SK-N-SH (cell line): ENCODE measurements at regions not wholly inside any gene's neighbourhood (a gene's known extent, or its start where the extent isn't known, plus 50 kb on each side); places are given as distances from the start of the nearest gene placed in this dataset.
"Not testable (repeated sequence)": the region's sequence is repeated elsewhere in the genome, so short reads cannot be mapped to it uniquely, and the experiment has no call there.

Experiments
- CTCF ChIA-PET: fragments of 300-600, 350-600 bp; formaldehyde crosslinking; extraction: SDS; loops from one replicate; lab custom pipeline; 2021; lab: Yijun Ruan, JAX
- POLR2A ChIA-PET: fragments of 350-600 bp; sonication (Branson Sonifier 250); formaldehyde crosslinking; extraction: SDS; loops from one replicate; lab custom pipeline; 2020; ENCODE audit warnings: antibody characterized with exemption, inconsistent platforms; lab: Yijun Ruan, JAX
- DNase-seq: peaks from one replicate; pipeline ENCODE4 v3.0.0; 2012
- H2AFZ ChIP-seq: fragments of 200-600 bp; sonication (generic); 2 replicates; pipeline ENCODE4 v1.8.1; 2016; ENCODE audit warnings: antibody characterized with exemption, mild to moderate bottlenecking, low read depth
- H3F3A ChIP-seq: fragments of 200-600 bp; sonication (generic); replicated peaks from 2 replicates; pipeline ENCODE3; 2016; ENCODE audit warnings: antibody characterized with exemption, mild to moderate bottlenecking; ENCODE audit not compliant: insufficient read depth
- H3K27ac ChIP-seq, 2 experiments: fragments of 200-500 bp in 1 of 2; fragments of 200-600 bp in 1 of 2; sonication (Bioruptor generic) in 1 of 2; sonication (generic), shearing (Covaris generic) in 1 of 2; 2 replicates each; pipeline versions ENCODE4 v1.5.1 to v1.6.1; 2014 to 2016; ENCODE audit warnings: low read depth in 2 of 2, inconsistent platforms in 1 of 2, low read length in 1 of 2, mild to moderate bottlenecking in 1 of 2, mixed read lengths in 1 of 2
- H3K27me3 ChIP-seq: fragments of 200-600 bp; sonication (generic), shearing (Covaris generic); 2 replicates; pipeline ENCODE4 v1.6.1; 2016; ENCODE audit warnings: mixed run types; ENCODE audit not compliant: insufficient read depth
- H3K36me3 ChIP-seq, 2 experiments: fragments of 200-500 bp in 1 of 2; fragments of 200-600 bp in 1 of 2; sonication (Bioruptor generic) in 1 of 2; sonication (generic) in 1 of 2; replicated peaks in 1 of 2; 2 replicates each; pipeline versions ENCODE3 to v1.5.1; 2014 to 2016; ENCODE audit warnings: low read length in 1 of 2, mild to moderate bottlenecking in 1 of 2; ENCODE audit not compliant: insufficient read depth in 2 of 2, control insufficient read depth in 1 of 2
- H3K4me1 ChIP-seq, 2 experiments: fragments of 200-500 bp in 1 of 2; fragments of 200-600 bp in 1 of 2; sonication (Bioruptor generic) in 1 of 2; sonication (generic), shearing (Covaris generic) in 1 of 2; 2 replicates each; pipeline versions ENCODE4 v1.5.1 to v1.6.1; 2014 to 2016; ENCODE audit warnings: low read depth in 1 of 2, low read length in 1 of 2, mixed run types in 1 of 2; ENCODE audit not compliant: insufficient read depth in 2 of 2, control insufficient read depth in 1 of 2
- H3K4me2 ChIP-seq: fragments of 200-600 bp; sonication (generic), shearing (Covaris generic); 2 replicates; pipeline ENCODE4 v1.6.1; 2017; ENCODE audit warnings: mixed run types
- H3K4me3 ChIP-seq, 2 experiments: fragments of 200-500 bp in 1 of 2; fragments of 200-600 bp in 1 of 2; sonication (Bioruptor generic) in 1 of 2; sonication (generic), shearing (Covaris generic) in 1 of 2; 2 replicates each; pipeline versions ENCODE4 v1.5.1 to v1.8.1; 2014 to 2016; ENCODE audit warnings: low read depth in 2 of 2, inconsistent platforms in 1 of 2, low read length in 1 of 2, mild to moderate bottlenecking in 1 of 2, mixed read lengths in 1 of 2, moderate library complexity in 1 of 2
- H3K79me2 ChIP-seq: fragments of 200-600 bp; sonication (generic); 2 replicates; pipeline ENCODE4 v1.8.1; 2017; ENCODE audit warnings: mild to moderate bottlenecking; ENCODE audit not compliant: insufficient read depth
- H3K9ac ChIP-seq: fragments of 200-600 bp; sonication (generic); 2 replicates; pipeline ENCODE4 v1.6.1; 2017; ENCODE audit warnings: mixed run types
- H3K9me2 ChIP-seq: fragments of 200-600 bp; sonication (generic); 2 replicates; pipeline ENCODE4 v1.6.1; 2017; ENCODE audit warnings: mixed run types
- H3K9me3 ChIP-seq: fragments of 200-600 bp; sonication (generic); 2 replicates; pipeline ENCODE4 v1.6.1; 2017; ENCODE audit warnings: mixed run types, mild to moderate bottlenecking, moderate library complexity
- H4K20me1 ChIP-seq: fragments of 200-600 bp; sonication (generic); 2 replicates; pipeline ENCODE4 v1.6.1; 2017; ENCODE audit warnings: mild to moderate bottlenecking, mixed run types; ENCODE audit not compliant: insufficient read depth
- CHD2 ChIP-seq: fragments of 150-350 bp; IDR thresholded peaks from 2 replicates; pipeline ENCODE4 v1.6.1; 2018; ENCODE audit warnings: low read length; ENCODE audit not compliant: partially characterized antibody
- NRF1 ChIP-seq: IDR thresholded peaks from 2 replicates; pipeline ENCODE4 v1.6.1; 2012; ENCODE audit warnings: low read depth, mild to moderate bottlenecking, low read length
- RAD21 ChIP-seq: IDR thresholded peaks from 2 replicates; pipeline ENCODE4 v1.6.1; 2012; ENCODE audit warnings: mild to moderate bottlenecking, low read length
- SIN3A ChIP-seq: IDR thresholded peaks from 2 replicates; pipeline ENCODE4 v1.6.1; 2012; ENCODE audit warnings: low read depth, mild to moderate bottlenecking, low read length, moderate library complexity, borderline replicate concordance
- SMC3 ChIP-seq: IDR thresholded peaks from 2 replicates; pipeline ENCODE4 v1.6.1; 2012; ENCODE audit warnings: low read depth, low read length, improper control_type of control experiment
- YY1 ChIP-seq: IDR thresholded peaks from 2 replicates; pipeline ENCODE4 v1.4.0; 2012; ENCODE audit warnings: low read depth, mild to moderate bottlenecking
- WGBS: methylation state at CpG from one replicate; pipeline ENCODE4 v1.1.6; 2017; ENCODE audit warnings: low lambda C conversion rate; 5-methylcytosine and 5-hydroxymethylcytosine counted together
- TF ChIP-seq, protein P1 (sequence below): IDR thresholded peaks from 2 replicates; pipeline ENCODE4 v1.4.0; 2012; ENCODE audit warnings: low read depth
- TF ChIP-seq, protein P2 (sequence below): fragments of 200-600 bp; sonication (generic); IDR thresholded peaks from 2 replicates; pipeline ENCODE4 v1.6.1; 2017; ENCODE audit warnings: antibody characterized with exemption, mild to moderate bottlenecking, moderate library complexity

DNA sequence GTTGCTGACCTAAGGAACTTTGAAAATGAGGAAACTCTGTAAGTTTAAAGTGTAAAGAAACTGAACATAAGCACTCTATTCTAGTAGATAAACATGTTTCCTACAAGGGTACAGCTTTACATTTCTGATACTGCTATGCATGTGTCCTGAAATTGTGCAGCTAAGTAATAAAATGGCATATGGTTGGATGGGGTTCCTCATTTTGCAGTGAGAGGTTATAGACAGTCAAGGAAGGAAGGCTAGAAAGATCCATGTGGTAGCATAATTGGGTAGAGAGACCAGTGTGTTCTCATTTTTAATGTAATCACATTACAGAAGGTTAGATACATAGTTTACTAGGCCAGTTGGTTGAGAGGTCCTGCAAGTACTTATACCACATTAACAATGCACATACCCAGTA, 477.0 kb downstream of the TMEM121 start:
- no peak overlapping the region for H3K4me3 ChIP-seq
- no peaks in the 10 kb centered on the region for H3K9me2 ChIP-seq
- no peaks in the 10 kb centered on the region for H3K79me2 ChIP-seq
- DNase-seq, result no peak
- no peak overlapping the region for H3K9ac ChIP-seq
- H3K27ac ChIP-seq, result no peak overlapping the region
- no peak for TF ChIP-seq NRF1
- no peak for TF ChIP-seq RAD21
- no peak for TF ChIP-seq YY1
- no peak for TF ChIP-seq SIN3A
- no peak for TF ChIP-seq CHD2
- TF ChIP-seq, protein P1, sequence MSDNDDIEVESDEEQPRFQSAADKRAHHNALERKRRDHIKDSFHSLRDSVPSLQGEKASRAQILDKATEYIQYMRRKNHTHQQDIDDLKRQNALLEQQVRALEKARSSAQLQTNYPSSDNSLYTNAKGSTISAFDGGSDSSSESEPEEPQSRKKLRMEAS, result no peak
- TF ChIP-seq, all 33 proteins: peak for 0
- ChIA-PET CTCF (interaction anchor here (0.6 kb wide), 1 partner anchor 22 kb away, joined by 3 read pairs; no protein-coding TSS in a partner anchor), POLR2A (no interaction called here)
- Histone ChIP-seq H3K36me3 (no peaks in the 10 kb centered on the region), H4K20me1 (no peaks in the 10 kb centered on the region), H2AFZ (no peak overlapping the region), H3F3A (no peaks in the 10 kb centered on the region), H3K27me3 (no peaks in the 10 kb centered on the region; the same call in 1 of the 2 replicates), H3K9me3 (no peaks in the 10 kb centered on the region), H3K4me2 (no peak overlapping the region), H3K4me1 (no peaks in the 10 kb centered on the region)

DNA sequence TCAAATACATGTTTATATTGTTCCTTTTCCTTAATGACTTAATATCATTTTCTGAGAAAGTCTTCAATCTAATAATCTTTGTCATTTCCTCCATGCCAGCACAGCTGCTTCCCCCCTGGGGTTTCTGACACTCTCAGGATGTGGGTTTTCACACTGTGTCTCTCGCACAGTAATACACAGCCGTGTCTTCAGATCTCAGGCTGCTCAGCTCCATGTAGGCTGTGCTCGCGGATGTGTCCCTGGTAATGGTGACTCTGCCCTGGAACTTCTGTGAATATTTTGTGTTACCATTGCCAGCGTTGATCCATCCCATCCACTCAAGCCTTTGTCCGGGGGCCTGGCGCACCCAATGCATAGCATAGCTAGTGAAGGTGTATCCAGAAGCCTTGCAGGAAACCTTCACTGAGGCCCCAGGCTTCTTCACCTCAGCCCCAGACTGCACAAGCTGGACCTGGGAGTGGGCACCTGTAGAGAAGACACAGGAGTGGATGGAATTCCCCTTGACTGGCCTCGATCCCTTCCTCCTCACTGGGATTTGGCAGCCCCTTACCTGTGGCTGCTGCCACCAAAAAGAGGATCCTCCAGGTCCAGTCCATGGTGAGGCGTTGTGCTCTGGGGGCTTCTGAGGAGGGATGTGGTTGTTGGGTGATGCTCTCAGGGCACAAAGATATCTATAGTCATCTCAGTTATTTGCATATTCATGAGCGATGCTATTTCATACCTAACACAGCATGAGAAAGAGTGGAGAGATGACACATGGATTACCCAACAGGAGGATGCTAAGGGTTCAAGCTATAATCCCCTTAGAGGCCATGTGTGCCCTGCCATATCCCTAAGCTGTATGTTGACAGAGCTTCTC, 478.8 kb downstream of the TMEM121 start:
- H3K4me2 ChIP-seq, H3K27me3 ChIP-seq, H3K9ac ChIP-seq, H2AFZ ChIP-seq, H3F3A ChIP-seq, H4K20me1 ChIP-seq, H3K4me1 ChIP-seq, H3K79me2 ChIP-seq, DNase-seq, H3K9me3 ChIP-seq, H3K9me2 ChIP-seq, H3K27ac ChIP-seq, H3K36me3 ChIP-seq, H3K4me3 ChIP-seq, POLR2A ChIA-PET: not testable (repeated sequence)
- WGBS, result 4% methylated on average over 7 of the region's 10 CpGs
- CTCF ChIA-PET, result interaction anchor here (0.9 to 1.5 kb wide), 2 partner anchors 59 to 468 kb away, joined by 4 to 5 read pairs; no protein-coding TSS in a partner anchor

DNA sequence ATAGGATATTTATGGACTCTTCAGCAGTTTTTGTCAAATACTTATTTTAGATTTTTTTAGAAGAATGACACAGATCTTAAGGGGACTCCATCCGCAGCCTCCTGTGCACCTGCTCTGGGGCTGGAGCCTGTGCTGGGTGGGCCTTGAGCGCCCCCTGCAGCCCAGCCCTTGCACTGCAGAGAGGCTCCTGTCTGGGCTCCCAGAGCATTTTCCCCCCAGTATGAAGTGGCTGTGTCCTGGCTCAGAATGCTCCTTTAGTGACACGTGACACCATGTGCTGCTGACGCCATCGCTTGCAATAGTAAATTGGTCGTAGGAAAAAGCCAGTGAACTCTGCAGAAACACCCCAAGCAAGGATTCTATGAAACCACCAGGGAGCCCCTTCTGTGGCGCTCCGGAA, 479.7 kb downstream of the TMEM121 start:
- 0% methylated on average over 4 of the region's 8 CpGs for WGBS
- H3K4me3 ChIP-seq, H4K20me1 ChIP-seq, H3K27me3 ChIP-seq, POLR2A ChIA-PET, H2AFZ ChIP-seq, H3K9me2 ChIP-seq, H3K9ac ChIP-seq, H3F3A ChIP-seq, H3K36me3 ChIP-seq, H3K79me2 ChIP-seq, H3K27ac ChIP-seq, H3K9me3 ChIP-seq, H3K4me1 ChIP-seq, H3K4me2 ChIP-seq: not testable (repeated sequence)
- peak; percentile 46 for DNase-seq
- CTCF ChIA-PET, result interaction anchor here (0.9 to 1.5 kb wide), 2 partner anchors 60 to 469 kb away, joined by 4 to 5 read pairs; no protein-coding TSS in a partner anchor
- peak; percentile 55 for TF ChIP-seq RAD21
- TF ChIP-seq, protein P2, sequence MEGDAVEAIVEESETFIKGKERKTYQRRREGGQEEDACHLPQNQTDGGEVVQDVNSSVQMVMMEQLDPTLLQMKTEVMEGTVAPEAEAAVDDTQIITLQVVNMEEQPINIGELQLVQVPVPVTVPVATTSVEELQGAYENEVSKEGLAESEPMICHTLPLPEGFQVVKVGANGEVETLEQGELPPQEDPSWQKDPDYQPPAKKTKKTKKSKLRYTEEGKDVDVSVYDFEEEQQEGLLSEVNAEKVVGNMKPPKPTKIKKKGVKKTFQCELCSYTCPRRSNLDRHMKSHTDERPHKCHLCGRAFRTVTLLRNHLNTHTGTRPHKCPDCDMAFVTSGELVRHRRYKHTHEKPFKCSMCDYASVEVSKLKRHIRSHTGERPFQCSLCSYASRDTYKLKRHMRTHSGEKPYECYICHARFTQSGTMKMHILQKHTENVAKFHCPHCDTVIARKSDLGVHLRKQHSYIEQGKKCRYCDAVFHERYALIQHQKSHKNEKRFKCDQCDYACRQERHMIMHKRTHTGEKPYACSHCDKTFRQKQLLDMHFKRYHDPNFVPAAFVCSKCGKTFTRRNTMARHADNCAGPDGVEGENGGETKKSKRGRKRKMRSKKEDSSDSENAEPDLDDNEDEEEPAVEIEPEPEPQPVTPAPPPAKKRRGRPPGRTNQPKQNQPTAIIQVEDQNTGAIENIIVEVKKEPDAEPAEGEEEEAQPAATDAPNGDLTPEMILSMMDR, result peak; percentile 67
- TF ChIP-seq SMC3, result peak; percentile 24; the same call in 1 of the 2 replicates

DNA sequence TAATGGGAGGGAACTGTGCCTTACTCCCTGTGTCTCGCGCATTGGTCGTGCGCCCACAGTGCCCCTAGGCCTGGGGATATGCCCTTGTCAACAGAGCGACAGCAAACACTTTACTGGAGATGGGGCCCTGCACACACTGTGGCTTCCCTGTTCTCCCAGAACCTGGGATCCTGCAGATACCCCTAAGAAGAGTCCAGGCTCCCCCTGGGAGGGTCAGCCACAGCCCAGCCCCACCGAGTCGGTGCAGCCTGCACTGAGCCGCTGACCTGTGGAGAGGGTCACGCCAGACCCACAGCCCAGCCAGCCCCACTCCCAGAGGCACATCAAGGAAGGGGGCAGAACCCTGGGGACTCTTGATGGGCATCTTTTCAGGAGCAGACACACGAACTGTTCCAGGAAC, 480.3 kb downstream of the TMEM121 start:
- POLR2A ChIA-PET, H3K27ac ChIP-seq, H2AFZ ChIP-seq, H3F3A ChIP-seq, H3K4me2 ChIP-seq, H3K9ac ChIP-seq, H3K4me3 ChIP-seq, H3K9me2 ChIP-seq, H3K36me3 ChIP-seq, H3K79me2 ChIP-seq, DNase-seq, H4K20me1 ChIP-seq, H3K9me3 ChIP-seq, H3K4me1 ChIP-seq, H3K27me3 ChIP-seq: not testable (repeated sequence)
- CTCF ChIA-PET, result interaction anchor here (1.5 kb wide), 1 partner anchor 469 kb away, joined by 5 read pairs; no protein-coding TSS in a partner anchor
- 10% methylated on average over 6 of the region's 10 CpGs for WGBS
